WTC11 (cell line): ENCODE measurements at regions not wholly inside any gene's neighbourhood (a gene's known extent, or its start where the extent isn't known, plus 50 kb on each side); places are given as distances from the start of the nearest gene placed in this dataset.

ENCODE experiments used
- ATAC-seq: fragments of 200-7000 bp; cut with Tn5 transposase; 2 replicates; pipeline ENCODE4 v1.10.0; 2021; ENCODE audit warnings: mild to moderate bottlenecking, moderate library complexity
- CTCF ChIA-PET: fragments of 300-600 bp; sonication (Branson Sonifier 250); formaldehyde crosslinking; loops from one replicate; lab custom pipeline; 2021; ENCODE audit warnings: antibody characterized with exemption; lab: Charles Lee
- POLR2A ChIA-PET: fragments of 350-600 bp; sonication (Branson Sonifier 250); formaldehyde crosslinking; loops from one replicate; lab custom pipeline; 2021; ENCODE audit warnings: antibody characterized with exemption; lab: Charles Lee
- DNase-seq: peaks from one replicate; pipeline ENCODE4 v3.0.0; 2021; ENCODE audit warnings: low spot score
- H3K27ac Mint-ChIP-seq: 2 replicates; pipeline ENCODE4 v1.8.0; 2021; ENCODE audit warnings: mixed read lengths
- H3K27me3 Mint-ChIP-seq: 2 replicates; pipeline ENCODE4 v1.8.0; 2021; ENCODE audit warnings: low read depth, mild to moderate bottlenecking, moderate library complexity, mixed read lengths
- H3K36me3 Mint-ChIP-seq: 2 replicates; pipeline ENCODE4 v1.8.0; 2021; ENCODE audit warnings: mixed read lengths
- H3K4me1 Mint-ChIP-seq: 2 replicates; pipeline ENCODE4 v1.8.0; 2022; ENCODE audit warnings: mixed read lengths
- H3K4me3 Mint-ChIP-seq: 2 replicates; pipeline ENCODE4 v1.8.0; 2021; ENCODE audit warnings: mild to moderate bottlenecking, moderate library complexity, mixed read lengths
- H3K9me3 Mint-ChIP-seq: 2 replicates; pipeline ENCODE4 v1.8.0; 2021; ENCODE audit warnings: mixed read lengths
- CREM ChIP-seq: sonication (generic); formaldehyde crosslinking; IDR thresholded peaks from 2 replicates; pipeline ENCODE4 v1.8.1; 2022; ENCODE audit warnings: mild to moderate bottlenecking, missing genetic modification reagents, moderate library complexity
- FOXK1 ChIP-seq: sonication (generic); formaldehyde crosslinking; IDR thresholded peaks from 2 replicates; pipeline ENCODE4 v1.8.0; 2022; ENCODE audit warnings: mild to moderate bottlenecking, moderate library complexity, missing genetic modification reagents
- GABPB1 ChIP-seq: sonication (generic); formaldehyde crosslinking; IDR thresholded peaks from 2 replicates; pipeline ENCODE4 v1.8.1; 2023; ENCODE audit warnings: mild to moderate bottlenecking, missing genetic modification reagents
- GRHL2 ChIP-seq: fragments of 250-450 bp; sonication (Bioruptor Pico); IDR thresholded peaks from 2 replicates; pipeline ENCODE4 v1.8.0; 2022; ENCODE audit warnings: mild to moderate bottlenecking, moderate library complexity; ENCODE audit not compliant: insufficient replicate concordance, severe bottlenecking
- HMGA2 ChIP-seq: fragments of 250-450 bp; sonication (Bioruptor Pico); IDR thresholded peaks from 2 replicates; pipeline ENCODE4 v1.4.0; 2021; ENCODE audit warnings: mild to moderate bottlenecking, moderate library complexity
- IRF2 ChIP-seq: sonication (generic); formaldehyde crosslinking; IDR thresholded peaks from 2 replicates; pipeline ENCODE4 v1.8.0; 2022; ENCODE audit warnings: low read depth, missing genetic modification reagents, borderline replicate concordance
- JUN ChIP-seq: sonication (generic); formaldehyde crosslinking; IDR thresholded peaks from 2 replicates; pipeline ENCODE4 v1.8.0; 2023; ENCODE audit warnings: mild to moderate bottlenecking, missing genetic modification reagents
- NFATC4 ChIP-seq: fragments of 250-450 bp; sonication (Bioruptor Pico); IDR thresholded peaks from 2 replicates; pipeline ENCODE4 v1.9.0; 2021; ENCODE audit warnings: mild to moderate bottlenecking
- NR3C1 ChIP-seq: sonication (generic); formaldehyde crosslinking; conservative IDR thresholded peaks from 2 replicates; pipeline ENCODE4 v1.8.1; 2023; ENCODE audit warnings: low read depth, mild to moderate bottlenecking, missing genetic modification reagents
- PRDM15 ChIP-seq: sonication (generic); formaldehyde crosslinking; IDR thresholded peaks from 2 replicates; pipeline ENCODE4 v1.8.0; 2022; ENCODE audit warnings: missing genetic modification reagents
- TP53 ChIP-seq: sonication (generic); formaldehyde crosslinking; IDR thresholded peaks from 2 replicates; pipeline ENCODE4 v1.8.1; 2023; ENCODE audit warnings: mild to moderate bottlenecking, missing genetic modification reagents
- USF2 ChIP-seq: sonication (generic); formaldehyde crosslinking; IDR thresholded peaks from 2 replicates; pipeline ENCODE4 v1.8.1; 2023; ENCODE audit warnings: mild to moderate bottlenecking, missing genetic modification reagents, moderate library complexity
- ZNF263 ChIP-seq: sonication (generic); formaldehyde crosslinking; IDR thresholded peaks from 2 replicates; pipeline ENCODE4 v1.8.1; 2022; ENCODE audit warnings: low read depth, mild to moderate bottlenecking, moderate library complexity, missing genetic modification reagents
- ZNF281 ChIP-seq: sonication (generic); formaldehyde crosslinking; IDR thresholded peaks from 2 replicates; pipeline ENCODE4 v1.8.0; 2023; ENCODE audit warnings: mild to moderate bottlenecking, missing genetic modification reagents
- ZNF317 ChIP-seq: sonication (generic); formaldehyde crosslinking; IDR thresholded peaks from 2 replicates; pipeline ENCODE4 v1.8.1; 2023; ENCODE audit warnings: low read depth, mild to moderate bottlenecking, moderate library complexity, missing genetic modification reagents, borderline replicate concordance
- ZNF396 ChIP-seq: fragments of 250-450 bp; sonication (Bioruptor Pico); IDR thresholded peaks from 2 replicates; pipeline ENCODE4 v1.8.0; 2021; ENCODE audit warnings: mild to moderate bottlenecking, moderate library complexity, borderline replicate concordance
- ZNF416 ChIP-seq: fragments of 250-450 bp; sonication (Bioruptor Pico); IDR thresholded peaks from 2 replicates; pipeline ENCODE4 v1.9.0; 2021; ENCODE audit warnings: mild to moderate bottlenecking, inconsistent platforms
- ZSCAN18 ChIP-seq: fragments of 250-450 bp; sonication (Bioruptor Pico); IDR thresholded peaks from 2 replicates; pipeline ENCODE4 v2.1.2; 2022; ENCODE audit warnings: mild to moderate bottlenecking, moderate library complexity
- TF ChIP-seq, protein P1 (sequence below): sonication (generic); formaldehyde crosslinking; IDR thresholded peaks from 2 replicates; pipeline ENCODE4 v1.8.1; 2023; ENCODE audit warnings: mild to moderate bottlenecking, missing genetic modification reagents
- TF ChIP-seq, protein P2 (sequence below): fragments of 200-600 bp; IDR thresholded peaks from 2 replicates; pipeline ENCODE4 v1.8.0; 2022; ENCODE audit warnings: antibody characterized with exemption

- TF ChIP-seq NR3C1: no peak
- TF ChIP-seq TP53: no peak
- no peak for TF ChIP-seq ZNF281
Measured at GRCh38 chr1:105872817-105873216, 1183.7 kb upstream of the PRMT6 start (continued).

DNA sequence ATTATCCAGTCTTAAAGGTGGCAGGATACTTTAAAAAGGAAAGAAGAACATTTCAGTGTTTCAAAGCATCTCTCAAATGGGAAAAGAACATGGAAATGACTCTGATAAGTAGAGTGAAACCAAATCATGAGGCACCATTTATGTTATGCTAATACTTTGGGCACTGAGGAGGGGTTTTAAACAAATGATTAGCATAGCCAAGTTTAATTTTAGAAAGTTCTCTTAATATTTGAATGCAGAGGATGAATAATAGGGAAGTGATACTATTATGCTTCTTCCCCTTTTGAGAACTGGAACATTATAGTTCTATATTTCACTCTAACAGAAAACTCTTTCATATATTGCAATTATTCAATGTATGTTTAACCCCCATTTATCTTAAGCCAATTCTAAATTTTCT, 1181.9 kb upstream of the PRMT6 start:
- Mint-ChIP-seq H3K27me3 (no peaks in the 10 kb centered on the region; the same call in 1 of the 2 replicates), H3K27ac (no peak overlapping the region), H3K4me3 (no peak overlapping the region), H3K4me1 (no peaks in the 10 kb centered on the region), H3K36me3 (peaks cover 3% of the 10 kb centered on the region; the same call in 1 of the 2 replicates), H3K9me3 (peaks cover 18% of the 10 kb centered on the region)
- POLR2A ChIA-PET: no interaction called here
- DNase-seq (no peak), ATAC-seq (no peak)
- CTCF ChIA-PET: no interaction called here
- no peak for TF ChIP-seq ZSCAN18 (CRISPR knock-in tag)
- TF ChIP-seq NR3C1: no peak
- no peak for TF ChIP-seq ZNF396
- TF ChIP-seq, protein P1, sequence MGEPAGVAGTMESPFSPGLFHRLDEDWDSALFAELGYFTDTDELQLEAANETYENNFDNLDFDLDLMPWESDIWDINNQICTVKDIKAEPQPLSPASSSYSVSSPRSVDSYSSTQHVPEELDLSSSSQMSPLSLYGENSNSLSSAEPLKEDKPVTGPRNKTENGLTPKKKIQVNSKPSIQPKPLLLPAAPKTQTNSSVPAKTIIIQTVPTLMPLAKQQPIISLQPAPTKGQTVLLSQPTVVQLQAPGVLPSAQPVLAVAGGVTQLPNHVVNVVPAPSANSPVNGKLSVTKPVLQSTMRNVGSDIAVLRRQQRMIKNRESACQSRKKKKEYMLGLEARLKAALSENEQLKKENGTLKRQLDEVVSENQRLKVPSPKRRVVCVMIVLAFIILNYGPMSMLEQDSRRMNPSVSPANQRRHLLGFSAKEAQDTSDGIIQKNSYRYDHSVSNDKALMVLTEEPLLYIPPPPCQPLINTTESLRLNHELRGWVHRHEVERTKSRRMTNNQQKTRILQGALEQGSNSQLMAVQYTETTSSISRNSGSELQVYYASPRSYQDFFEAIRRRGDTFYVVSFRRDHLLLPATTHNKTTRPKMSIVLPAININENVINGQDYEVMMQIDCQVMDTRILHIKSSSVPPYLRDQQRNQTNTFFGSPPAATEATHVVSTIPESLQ (CRISPR knock-in tag): no peak
- TF ChIP-seq, protein P2, sequence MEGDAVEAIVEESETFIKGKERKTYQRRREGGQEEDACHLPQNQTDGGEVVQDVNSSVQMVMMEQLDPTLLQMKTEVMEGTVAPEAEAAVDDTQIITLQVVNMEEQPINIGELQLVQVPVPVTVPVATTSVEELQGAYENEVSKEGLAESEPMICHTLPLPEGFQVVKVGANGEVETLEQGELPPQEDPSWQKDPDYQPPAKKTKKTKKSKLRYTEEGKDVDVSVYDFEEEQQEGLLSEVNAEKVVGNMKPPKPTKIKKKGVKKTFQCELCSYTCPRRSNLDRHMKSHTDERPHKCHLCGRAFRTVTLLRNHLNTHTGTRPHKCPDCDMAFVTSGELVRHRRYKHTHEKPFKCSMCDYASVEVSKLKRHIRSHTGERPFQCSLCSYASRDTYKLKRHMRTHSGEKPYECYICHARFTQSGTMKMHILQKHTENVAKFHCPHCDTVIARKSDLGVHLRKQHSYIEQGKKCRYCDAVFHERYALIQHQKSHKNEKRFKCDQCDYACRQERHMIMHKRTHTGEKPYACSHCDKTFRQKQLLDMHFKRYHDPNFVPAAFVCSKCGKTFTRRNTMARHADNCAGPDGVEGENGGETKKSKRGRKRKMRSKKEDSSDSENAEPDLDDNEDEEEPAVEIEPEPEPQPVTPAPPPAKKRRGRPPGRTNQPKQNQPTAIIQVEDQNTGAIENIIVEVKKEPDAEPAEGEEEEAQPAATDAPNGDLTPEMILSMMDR: no peak
- no peak for TF ChIP-seq NFATC4 (CRISPR knock-in tag)
- no peak for TF ChIP-seq ZNF263 (CRISPR knock-in tag)
- TF ChIP-seq ZNF416 (CRISPR knock-in tag): no peak
- no peak for TF ChIP-seq ZNF317 (CRISPR knock-in tag)
- TF ChIP-seq GABPB1 (CRISPR knock-in tag): no peak
- no peak for TF ChIP-seq HMGA2 (CRISPR knock-in tag)
- no peak for TF ChIP-seq GRHL2 (CRISPR knock-in tag)
- no peak for TF ChIP-seq CREM (CRISPR knock-in tag)

DNA sequence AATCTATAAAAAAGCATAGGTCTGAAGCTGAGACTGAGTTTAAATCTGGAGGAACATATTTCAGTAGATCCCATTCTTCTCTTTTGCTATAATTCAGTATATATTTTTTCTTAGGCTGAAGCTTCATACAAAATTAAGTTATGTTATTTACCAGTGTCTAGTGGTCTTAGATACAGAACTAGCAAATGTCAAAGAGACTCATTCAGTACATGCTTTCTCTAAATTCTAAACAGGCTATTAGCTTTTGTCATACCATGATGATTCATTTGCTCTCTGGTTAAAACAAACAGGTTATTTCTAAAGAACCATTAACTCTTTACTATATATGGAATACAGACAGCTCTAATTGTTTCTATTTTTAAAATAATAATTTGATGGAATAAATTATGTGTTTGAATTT, 1170.2 kb upstream of the PRMT6 start:
- peaks cover 12% of the 10 kb centered on the region for H3K9me3 Mint-ChIP-seq
- POLR2A ChIA-PET: no interaction called here
- H3K4me1 Mint-ChIP-seq: no peaks in the 10 kb centered on the region
- 0 out of 2 replicates have a peak, but pooled peaks cover 3% of the 10 kb centered on the region for H3K36me3 Mint-ChIP-seq
- H3K4me3 Mint-ChIP-seq: no peak overlapping the region
- no peak for ATAC-seq
- H3K27me3 Mint-ChIP-seq: no peaks in the 10 kb centered on the region; the same call in 1 of the 2 replicates
- no peak overlapping the region for H3K27ac Mint-ChIP-seq
- CTCF ChIA-PET: no interaction called here
- no peak for DNase-seq
- no peak for TF ChIP-seq FOXK1 (CRISPR knock-in tag)
- no peak for TF ChIP-seq JUN (CRISPR knock-in tag)
- no peak for TF ChIP-seq PRDM15 (CRISPR knock-in tag)
- TF ChIP-seq USF2 (CRISPR knock-in tag): no peak
- TF ChIP-seq IRF2 (CRISPR knock-in tag): no peak
